OCI-LY3 (cell line): ENCODE measurements at regions not wholly inside any gene's neighbourhood (a gene's known extent, or its start where the extent isn't known, plus 50 kb on each side); places are given as distances from the start of the nearest gene placed in this dataset.

Experiments
- H2AFZ ChIP-seq: fragments of 200-600, 300-600 bp; shearing (Covaris generic); 2 replicates; pipeline ENCODE4 v1.6.0; 2014; ENCODE audit warnings: antibody characterized with exemption, low read depth, low read length
- H3K27ac ChIP-seq: fragments of 200-600, 300-600 bp; sonication (generic); 2 replicates; pipeline ENCODE4 v1.5.1; 2014; ENCODE audit warnings: mild to moderate bottlenecking, low read length, moderate library complexity, mixed read lengths
- H3K27me3 ChIP-seq: fragments of 200-600, 300-600 bp; sonication (generic); 2 replicates; pipeline ENCODE4 v1.6.1; 2014; ENCODE audit warnings: low read depth, low read length, mixed read lengths
- H3K36me3 ChIP-seq: fragments of 200-600, 300-600 bp; sonication (generic); replicated peaks from 2 replicates; pipeline ENCODE3; 2014; ENCODE audit warnings: low read depth, low read length, mixed read lengths
- H3K4me1 ChIP-seq: fragments of 300-600, 200-600 bp; sonication (generic); 2 replicates; pipeline ENCODE4 v1.6.1; 2014; ENCODE audit warnings: low read length, mixed read lengths
- H3K4me2 ChIP-seq: fragments of 200-600, 300-600 bp; sonication (generic); 2 replicates; pipeline ENCODE4 v1.6.1; 2014; ENCODE audit warnings: low read length, mixed read lengths
- H3K4me3 ChIP-seq: fragments of 300-600, 200-600 bp; sonication (generic); 2 replicates; pipeline ENCODE4 v1.5.1; 2014; ENCODE audit warnings: antibody characterized with exemption, mild to moderate bottlenecking, low read length, moderate library complexity
- H3K79me2 ChIP-seq: fragments of 300-600, 200-600 bp; shearing (Covaris generic); 2 replicates; pipeline ENCODE4 v1.6.1; 2014; ENCODE audit warnings: mild to moderate bottlenecking, low read length, mixed read lengths
- H3K9ac ChIP-seq: fragments of 300-600, 200-600 bp; shearing (Covaris generic); 2 replicates; pipeline ENCODE4 v1.6.0; 2014; ENCODE audit warnings: mild to moderate bottlenecking, low read length, moderate library complexity
- H3K9me3 ChIP-seq: fragments of 200-600, 300-600 bp; shearing (Covaris generic); 2 replicates; pipeline ENCODE4 v1.6.1; 2014; ENCODE audit warnings: low read length, mixed read lengths; ENCODE audit not compliant: insufficient read depth
- H4K20me1 ChIP-seq: fragments of 200-600, 300-600 bp; sonication (generic); 2 replicates; pipeline ENCODE4 v1.6.1; 2016; ENCODE audit warnings: low read length, mixed read lengths; ENCODE audit not compliant: insufficient read depth
- EZH2phosphoT487 ChIP-seq: fragments of 200-600 bp; shearing (Covaris generic); IDR thresholded peaks from 2 replicates; pipeline ENCODE4 v1.6.1; 2018; ENCODE audit warnings: antibody characterized with exemption, mixed run types, low read depth
- TF ChIP-seq, protein P1 (sequence below): fragments of 200-600, 300-600 bp; sonication (generic); IDR thresholded peaks from 2 replicates; pipeline ENCODE4 v1.5.1; 2014; ENCODE audit warnings: antibody characterized with exemption, low read length, low read depth

DNA sequence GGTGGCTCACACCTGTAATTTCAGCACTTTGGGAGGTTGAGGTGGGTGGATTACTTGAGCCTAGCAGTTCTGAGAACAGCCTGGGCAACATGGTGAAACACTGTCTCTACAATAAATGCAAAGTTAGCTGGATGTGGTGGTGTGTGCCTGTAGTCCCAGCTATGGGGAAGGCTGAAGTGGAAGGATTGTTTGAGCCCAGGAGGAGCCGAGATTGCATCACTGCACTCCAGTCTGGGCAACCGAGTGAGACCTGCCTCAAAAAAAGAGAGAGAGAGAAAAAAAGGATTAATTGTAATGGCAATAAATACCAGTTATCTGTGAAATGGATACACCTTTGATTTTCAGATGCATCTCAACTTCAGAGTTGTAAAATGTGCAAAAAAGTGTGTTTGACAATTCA lies 58.8 kb downstream of the SPRY1 start:
- Histone ChIP-seq H3K4me1 (peaks cover 11% of the 10 kb centered on the region), H3K4me3 (no peak overlapping the region), H4K20me1 (no peaks in the 10 kb centered on the region), H3K27ac (no peak overlapping the region), H2AFZ (no peak overlapping the region), H3K79me2 (no peaks in the 10 kb centered on the region), H3K36me3 (no peaks in the 10 kb centered on the region), H3K9ac (no peak overlapping the region), H3K9me3 (no peaks in the 10 kb centered on the region), H3K27me3 (peaks cover 27% of the 10 kb centered on the region), H3K4me2 (no peak overlapping the region)
- no peak for TF ChIP-seq EZH2phosphoT487
- TF ChIP-seq, protein P1, sequence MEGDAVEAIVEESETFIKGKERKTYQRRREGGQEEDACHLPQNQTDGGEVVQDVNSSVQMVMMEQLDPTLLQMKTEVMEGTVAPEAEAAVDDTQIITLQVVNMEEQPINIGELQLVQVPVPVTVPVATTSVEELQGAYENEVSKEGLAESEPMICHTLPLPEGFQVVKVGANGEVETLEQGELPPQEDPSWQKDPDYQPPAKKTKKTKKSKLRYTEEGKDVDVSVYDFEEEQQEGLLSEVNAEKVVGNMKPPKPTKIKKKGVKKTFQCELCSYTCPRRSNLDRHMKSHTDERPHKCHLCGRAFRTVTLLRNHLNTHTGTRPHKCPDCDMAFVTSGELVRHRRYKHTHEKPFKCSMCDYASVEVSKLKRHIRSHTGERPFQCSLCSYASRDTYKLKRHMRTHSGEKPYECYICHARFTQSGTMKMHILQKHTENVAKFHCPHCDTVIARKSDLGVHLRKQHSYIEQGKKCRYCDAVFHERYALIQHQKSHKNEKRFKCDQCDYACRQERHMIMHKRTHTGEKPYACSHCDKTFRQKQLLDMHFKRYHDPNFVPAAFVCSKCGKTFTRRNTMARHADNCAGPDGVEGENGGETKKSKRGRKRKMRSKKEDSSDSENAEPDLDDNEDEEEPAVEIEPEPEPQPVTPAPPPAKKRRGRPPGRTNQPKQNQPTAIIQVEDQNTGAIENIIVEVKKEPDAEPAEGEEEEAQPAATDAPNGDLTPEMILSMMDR, result no peak

DNA sequence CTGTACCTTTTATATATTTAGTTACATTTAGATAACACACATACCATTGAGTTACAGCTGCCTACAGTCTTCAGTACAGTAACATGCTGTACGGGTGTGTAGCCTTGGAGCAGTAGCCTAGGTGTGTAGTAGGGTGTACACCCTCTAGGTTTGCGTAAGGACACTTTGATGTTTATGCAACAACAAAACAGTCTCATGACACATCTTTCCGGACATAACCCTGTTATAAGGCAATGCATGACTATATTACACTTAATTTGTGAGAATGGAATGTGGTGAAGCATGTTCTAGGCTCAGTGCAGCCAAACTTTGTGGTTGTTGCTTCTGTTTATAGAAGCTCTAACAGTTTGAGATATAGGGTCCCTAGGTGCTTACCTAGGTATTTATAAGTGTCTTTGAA lies 65.4 kb downstream of the SPRY1 start:
- H3K27ac ChIP-seq, result no peak overlapping the region
- no peak overlapping the region for H3K4me3 ChIP-seq
- no peaks in the 10 kb centered on the region for H3K9me3 ChIP-seq
- no peaks in the 10 kb centered on the region for H3K27me3 ChIP-seq
- no peaks in the 10 kb centered on the region for H3K79me2 ChIP-seq
- no peaks in the 10 kb centered on the region for H4K20me1 ChIP-seq
- no peak for TF ChIP-seq EZH2phosphoT487
- TF ChIP-seq, protein P1, result no peak
- no peak overlapping the region for H2AFZ ChIP-seq
- H3K9ac ChIP-seq, result no peak overlapping the region
- H3K36me3 ChIP-seq, result no peaks in the 10 kb centered on the region
- no peak overlapping the region for H3K4me2 ChIP-seq
- no peaks in the 10 kb centered on the region for H3K4me1 ChIP-seq

DNA sequence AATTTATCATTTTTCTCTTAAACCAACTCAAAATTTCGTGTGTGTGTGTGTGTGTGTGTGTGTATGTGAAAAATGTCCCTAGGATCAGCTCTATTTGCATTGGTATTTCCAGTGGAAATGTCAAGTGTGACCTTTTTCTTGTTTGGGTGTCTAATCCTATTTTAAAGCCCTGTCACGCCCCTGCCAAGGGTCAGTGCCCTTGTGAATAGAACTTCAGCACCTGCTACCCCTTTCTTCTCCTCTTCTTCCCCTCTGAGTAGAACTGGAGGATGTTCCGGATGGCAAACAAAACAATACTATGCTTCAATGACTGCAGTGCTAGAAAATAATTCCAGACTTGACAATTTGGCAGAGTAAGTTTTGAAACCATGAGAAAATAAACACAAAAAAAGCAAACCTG lies 67.3 kb downstream of the SPRY1 start:
- H3K4me3 ChIP-seq, result no peak overlapping the region

DNA sequence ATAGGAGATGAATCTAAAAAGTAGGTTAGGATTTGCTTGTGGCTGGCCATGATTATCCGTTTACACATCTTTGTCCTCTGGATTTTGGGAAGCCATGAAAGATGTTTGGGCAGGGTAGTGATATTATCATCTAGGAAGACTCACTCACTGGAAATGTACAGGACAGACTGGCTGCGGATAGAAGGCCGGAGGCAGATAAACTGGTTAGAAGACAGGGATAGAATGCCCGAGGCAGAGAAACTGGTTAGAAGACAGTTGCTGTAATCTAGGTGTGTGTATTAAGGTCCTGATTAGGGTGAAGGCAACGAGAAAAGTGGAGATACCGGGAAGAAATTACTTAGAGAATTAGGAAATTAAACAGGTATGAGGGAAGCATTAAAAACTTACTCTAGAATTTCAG lies 68.8 kb downstream of the SPRY1 start:
- H3K79me2 ChIP-seq, result no peaks in the 10 kb centered on the region
- no peaks in the 10 kb centered on the region for H3K9me3 ChIP-seq
- no peak overlapping the region for H3K4me2 ChIP-seq
- no peaks in the 10 kb centered on the region for H3K27me3 ChIP-seq
- H2AFZ ChIP-seq, result no peak overlapping the region
- H3K9ac ChIP-seq, result no peak overlapping the region
- TF ChIP-seq, protein P1, result no peak
- no peak for TF ChIP-seq EZH2phosphoT487
- H3K4me3 ChIP-seq, result no peak overlapping the region
- H3K36me3 ChIP-seq, result no peaks in the 10 kb centered on the region
- no peaks in the 10 kb centered on the region for H4K20me1 ChIP-seq
- H3K27ac ChIP-seq, result no peak overlapping the region
- H3K4me1 ChIP-seq, result no peaks in the 10 kb centered on the region

More for the DNA sequence above, 67.3 kb downstream of the SPRY1 start:
- no peak overlapping the region for H2AFZ ChIP-seq
- H3K4me1 ChIP-seq, result no peaks in the 10 kb centered on the region
- H3K9me3 ChIP-seq, result no peaks in the 10 kb centered on the region
- no peak overlapping the region for H3K9ac ChIP-seq
- no peak overlapping the region for H3K27ac ChIP-seq
- no peaks in the 10 kb centered on the region for H3K36me3 ChIP-seq
- no peaks in the 10 kb centered on the region for H4K20me1 ChIP-seq
- H3K79me2 ChIP-seq, result no peaks in the 10 kb centered on the region
- TF ChIP-seq, protein P1, result no peak
- TF ChIP-seq EZH2phosphoT487, result no peak
- no peak overlapping the region for H3K4me2 ChIP-seq
- H3K27me3 ChIP-seq, result no peaks in the 10 kb centered on the region
